ENCODE measurements at regions not wholly inside any gene's neighbourhood (a gene's known extent, or its start where the extent isn't known, plus 50 kb on each side); places are given as distances from the start of the nearest gene placed in this dataset.

DNA sequence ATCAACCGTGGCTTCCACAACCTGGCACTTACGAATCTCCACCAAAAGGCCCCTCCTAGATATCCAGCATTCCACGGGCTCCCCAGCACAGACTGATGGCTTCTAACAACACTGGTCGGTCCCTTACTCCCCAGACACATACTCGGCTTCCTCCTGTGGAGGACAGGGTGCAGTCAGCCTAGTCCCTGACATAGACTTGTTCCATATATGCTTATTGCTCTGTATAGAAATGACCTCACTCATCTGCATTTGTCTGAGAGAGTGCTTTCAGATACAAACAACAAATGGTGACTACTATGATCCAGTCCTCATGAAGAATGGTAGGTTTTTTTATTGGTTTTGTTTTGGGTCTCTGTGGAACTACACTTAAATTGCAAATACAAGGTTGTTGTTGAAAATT, 72.4 kb downstream of the TMEM215 start:
- H3K36me3 ChIP-seq (ENCODE audit: insufficient read depth, low read length), result no peaks in the 10 kb centered on the region
- H3K4me3 ChIP-seq (ENCODE audit: low read depth, low read length, poor library complexity, severe bottlenecking), result no peak overlapping the region
- no peak for DNase-seq (ENCODE audit: low spot score)
- no peaks in the 10 kb centered on the region for H3K9me3 ChIP-seq (ENCODE audit: low read length)
- H3K27ac ChIP-seq (ENCODE audit: low read depth, low read length, poor library complexity, severe bottlenecking), result no peak overlapping the region
- ChIA-PET POLR2A (no interaction called here), CTCF (ENCODE audit: unreplicated experiment) (no interaction called here)
- H3K4me2 ChIP-seq (ENCODE audit: low read length), result no peak overlapping the region
- no peak overlapping the region for H2AFZ ChIP-seq (ENCODE audit: low read length)
- no TSS peak for BruUV-seq (replicated peaks)
- no peaks in the 10 kb centered on the region for H3K79me2 ChIP-seq (ENCODE audit: insufficient read depth, low read depth, low read length)
- H3K9me2 ChIP-seq (ENCODE audit: insufficient read depth, low read length), result no peaks in the 10 kb centered on the region
- intact Hi-C loops (cut with micrococcal nuclease; ENCODE audit: unreplicated experiment), result no loop called here
- no peaks in the 10 kb centered on the region for H3K4me1 ChIP-seq (ENCODE audit: insufficient read depth, low read length, poor library complexity, severe bottlenecking)
- TF ChIP-seq EZH2phosphoT487 (IDR thresholded peaks at IDR 0.05; ENCODE audit: borderline replicate concordance, low read depth, low read length), result no peak
- TF ChIP-seq, protein P1, sequence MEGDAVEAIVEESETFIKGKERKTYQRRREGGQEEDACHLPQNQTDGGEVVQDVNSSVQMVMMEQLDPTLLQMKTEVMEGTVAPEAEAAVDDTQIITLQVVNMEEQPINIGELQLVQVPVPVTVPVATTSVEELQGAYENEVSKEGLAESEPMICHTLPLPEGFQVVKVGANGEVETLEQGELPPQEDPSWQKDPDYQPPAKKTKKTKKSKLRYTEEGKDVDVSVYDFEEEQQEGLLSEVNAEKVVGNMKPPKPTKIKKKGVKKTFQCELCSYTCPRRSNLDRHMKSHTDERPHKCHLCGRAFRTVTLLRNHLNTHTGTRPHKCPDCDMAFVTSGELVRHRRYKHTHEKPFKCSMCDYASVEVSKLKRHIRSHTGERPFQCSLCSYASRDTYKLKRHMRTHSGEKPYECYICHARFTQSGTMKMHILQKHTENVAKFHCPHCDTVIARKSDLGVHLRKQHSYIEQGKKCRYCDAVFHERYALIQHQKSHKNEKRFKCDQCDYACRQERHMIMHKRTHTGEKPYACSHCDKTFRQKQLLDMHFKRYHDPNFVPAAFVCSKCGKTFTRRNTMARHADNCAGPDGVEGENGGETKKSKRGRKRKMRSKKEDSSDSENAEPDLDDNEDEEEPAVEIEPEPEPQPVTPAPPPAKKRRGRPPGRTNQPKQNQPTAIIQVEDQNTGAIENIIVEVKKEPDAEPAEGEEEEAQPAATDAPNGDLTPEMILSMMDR (conservative IDR thresholded peaks at IDR 0.05; ENCODE audit: low read length), result no peak
- no peaks in the 10 kb centered on the region for H4K20me1 ChIP-seq (ENCODE audit: insufficient read depth, low read length)

DNA sequence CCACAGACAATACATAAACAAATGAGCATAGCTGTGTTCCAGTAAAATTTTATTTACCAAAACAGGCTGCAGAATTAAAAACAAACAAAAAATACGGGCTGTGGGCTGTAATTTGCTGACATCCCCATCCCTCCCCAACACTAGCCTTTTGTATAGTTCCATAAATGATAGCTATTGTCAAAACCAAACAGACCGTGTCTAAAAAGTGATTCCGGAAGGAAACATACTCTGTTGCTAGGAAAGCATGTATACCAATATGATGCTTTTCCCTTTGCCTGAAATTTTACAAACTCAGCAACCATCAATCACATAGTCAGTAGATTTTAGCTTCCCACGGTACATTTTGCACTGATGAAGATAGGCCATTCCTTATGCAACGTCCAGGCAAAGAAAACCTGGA, 80.0 kb downstream of the TMEM215 start:
- Histone ChIP-seq H3K9me3 (ENCODE audit: low read length) (no peaks in the 10 kb centered on the region), H3K36me3 (ENCODE audit: insufficient read depth, low read length) (no peaks in the 10 kb centered on the region), H3K4me2 (ENCODE audit: low read length) (no peak overlapping the region), H4K20me1 (ENCODE audit: insufficient read depth, low read length) (no peaks in the 10 kb centered on the region), H3K79me2 (ENCODE audit: insufficient read depth, low read depth, low read length) (no peaks in the 10 kb centered on the region), H3K27ac (ENCODE audit: low read depth, low read length, poor library complexity, severe bottlenecking) (no peak overlapping the region), H2AFZ (ENCODE audit: low read length) (no peak overlapping the region), H3K4me1 (ENCODE audit: insufficient read depth, low read length, poor library complexity, severe bottlenecking) (no peaks in the 10 kb centered on the region), H3K9me2 (ENCODE audit: insufficient read depth, low read length) (no peaks in the 10 kb centered on the region), H3K4me3 (ENCODE audit: low read depth, low read length, poor library complexity, severe bottlenecking) (no peak overlapping the region)
- no peak for DNase-seq (ENCODE audit: low spot score)
- BruUV-seq (replicated peaks), result no TSS peak
- CTCF ChIA-PET (ENCODE audit: unreplicated experiment), result no interaction called here
- intact Hi-C loops (cut with micrococcal nuclease; ENCODE audit: unreplicated experiment), result no loop called here
- TF ChIP-seq, protein P1 (conservative IDR thresholded peaks at IDR 0.05; ENCODE audit: low read length), result no peak
- TF ChIP-seq EZH2phosphoT487 (IDR thresholded peaks at IDR 0.05; ENCODE audit: borderline replicate concordance, low read depth, low read length), result no peak
- POLR2A ChIA-PET, result interaction anchor here (0.6 to 1.9 kb wide), 3 partner anchors 9 to 1462 kb away, joined by 3 to 6 read pairs (median 3); no protein-coding TSS in a partner anchor

DNA sequence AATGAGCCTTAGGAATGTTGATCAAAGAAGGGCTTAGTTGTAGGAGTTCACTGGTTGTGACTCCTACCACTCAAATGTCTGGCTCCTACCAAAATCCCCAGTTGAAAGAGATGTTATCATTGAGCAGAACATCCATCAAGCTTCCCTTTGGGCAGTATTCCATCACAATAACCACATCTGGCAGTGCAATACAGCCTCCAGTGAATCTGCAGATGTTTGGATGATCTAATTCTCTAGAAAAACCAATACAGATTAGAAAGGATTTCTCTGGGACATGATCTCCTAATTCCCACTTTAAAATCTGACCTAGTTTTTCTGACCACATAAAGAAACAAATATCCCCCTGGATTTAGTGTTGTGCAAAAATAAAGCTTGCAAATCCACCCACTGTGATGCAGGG, 81.6 kb downstream of the TMEM215 start:
- no peaks in the 10 kb centered on the region for H3K9me3 ChIP-seq (ENCODE audit: low read length)
- ChIA-PET POLR2A (interaction anchor here (1.0 kb wide), 1 partner anchor 11 kb away, joined by 3 read pairs; no protein-coding TSS in a partner anchor), CTCF (ENCODE audit: unreplicated experiment) (no interaction called here)
- no peak overlapping the region for H3K27ac ChIP-seq (ENCODE audit: low read depth, low read length, poor library complexity, severe bottlenecking)
- no peak for TF ChIP-seq EZH2phosphoT487 (IDR thresholded peaks at IDR 0.05; ENCODE audit: borderline replicate concordance, low read depth, low read length)
- TF ChIP-seq, protein P1 (conservative IDR thresholded peaks at IDR 0.05; ENCODE audit: low read length), result no peak
- BruUV-seq (replicated peaks), result no TSS peak
- intact Hi-C loops (cut with micrococcal nuclease; ENCODE audit: unreplicated experiment), result no loop called here
- no peaks in the 10 kb centered on the region for H3K9me2 ChIP-seq (ENCODE audit: insufficient read depth, low read length)
- no peak overlapping the region for H2AFZ ChIP-seq (ENCODE audit: low read length)
- no peak overlapping the region for H3K4me3 ChIP-seq (ENCODE audit: low read depth, low read length, poor library complexity, severe bottlenecking)
- H3K4me2 ChIP-seq (ENCODE audit: low read length), result no peak overlapping the region
- no peaks in the 10 kb centered on the region for H4K20me1 ChIP-seq (ENCODE audit: insufficient read depth, low read length)
- no peaks in the 10 kb centered on the region for H3K79me2 ChIP-seq (ENCODE audit: insufficient read depth, low read depth, low read length)
- DNase-seq (ENCODE audit: low spot score), result no peak
- H3K36me3 ChIP-seq (ENCODE audit: insufficient read depth, low read length), result no peaks in the 10 kb centered on the region
- H3K4me1 ChIP-seq (ENCODE audit: insufficient read depth, low read length, poor library complexity, severe bottlenecking), result no peaks in the 10 kb centered on the region
